GM21786 (cell line): ENCODE measurements at regions not wholly inside any gene's neighbourhood (a gene's known extent, or its start where the extent isn't known, plus 50 kb on each side); places are given as distances from the start of the nearest gene placed in this dataset.

Experiments used
- ATAC-seq: cut with Tn5 transposase; IDR thresholded peaks from one replicate; pipeline ENCODE4 v1.9.1; 2021; ENCODE audit not compliant: unreplicated experiment

DNA sequence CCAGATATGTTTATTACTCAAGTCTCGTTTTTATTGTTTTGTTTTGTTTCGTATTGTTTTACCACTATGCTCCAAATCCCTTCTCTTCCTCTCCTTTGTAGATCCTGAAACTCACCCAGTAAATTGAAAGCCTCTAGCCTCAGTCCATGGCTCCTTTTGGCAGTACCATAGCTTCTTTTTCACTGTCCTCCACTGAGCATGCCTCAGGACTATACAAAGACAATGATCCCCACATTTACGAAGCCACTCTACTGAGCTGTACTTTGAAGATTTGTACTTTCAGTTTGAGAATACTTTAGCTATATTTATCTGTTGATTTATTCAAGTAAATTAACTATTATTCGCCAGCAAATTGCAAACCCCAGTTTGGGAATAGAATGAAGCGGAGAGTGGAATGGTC lies 159.1 kb upstream of the SLITRK3 start:
- no peak for ATAC-seq

DNA sequence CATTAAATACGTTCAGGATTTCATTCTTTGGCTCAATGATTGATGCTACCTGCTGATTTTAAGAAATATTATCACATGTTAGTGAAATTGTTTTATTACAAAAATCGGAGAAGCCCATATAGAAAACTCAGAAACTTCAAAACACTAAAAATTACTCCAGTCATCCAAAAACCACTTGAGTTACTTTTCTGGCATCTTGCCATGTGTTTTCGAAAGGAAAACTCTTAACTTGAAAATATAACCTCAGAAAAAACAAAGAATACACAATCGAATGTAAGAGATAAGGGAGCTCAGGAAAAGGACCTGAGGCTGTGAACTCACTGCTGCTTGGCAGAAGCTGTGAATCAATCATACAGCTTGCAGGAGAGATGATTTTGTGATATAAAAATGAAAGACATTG lies 151.3 kb upstream of the SLITRK3 start:
- ATAC-seq, result no peak

DNA sequence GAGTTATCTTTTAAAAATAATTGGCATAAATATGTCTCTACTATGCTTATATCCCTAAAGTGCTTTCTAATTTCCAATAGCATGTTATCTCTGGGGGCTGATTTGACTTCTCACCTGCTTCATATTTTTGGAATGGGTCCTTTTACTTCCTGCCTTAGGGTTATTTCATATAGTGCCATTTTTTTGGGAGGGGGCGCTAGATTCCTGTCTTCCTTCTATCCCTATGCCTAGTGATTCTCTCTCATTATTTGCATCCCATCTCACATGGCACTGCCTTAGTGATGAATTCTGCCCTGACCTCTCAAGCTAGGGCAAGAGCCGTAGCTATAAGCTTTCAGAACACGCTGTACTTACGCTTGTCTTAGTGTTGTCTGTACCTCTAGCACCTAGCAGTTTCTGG lies 150.3 kb upstream of the SLITRK3 start:
- no peak for ATAC-seq

DNA sequence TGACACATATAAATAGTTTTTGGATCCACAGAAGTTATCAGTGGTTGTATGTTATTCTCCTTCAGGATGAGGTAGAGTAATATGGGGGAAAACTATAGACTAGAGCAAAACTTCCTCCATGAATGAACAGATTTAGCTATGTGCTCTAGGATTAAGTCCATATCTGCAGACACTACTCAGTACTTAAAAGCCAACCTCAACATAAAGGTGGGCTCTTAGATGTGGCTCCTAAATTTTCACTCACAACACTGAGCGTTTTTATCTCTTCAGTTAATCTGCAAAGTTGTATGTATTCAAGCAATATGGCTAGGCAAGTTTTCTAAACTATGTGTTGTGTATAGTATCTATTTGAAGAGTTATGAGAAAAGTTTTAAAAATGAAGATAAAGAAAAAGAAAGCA lies 147.0 kb upstream of the SLITRK3 start:
- ATAC-seq, result no peak

DNA sequence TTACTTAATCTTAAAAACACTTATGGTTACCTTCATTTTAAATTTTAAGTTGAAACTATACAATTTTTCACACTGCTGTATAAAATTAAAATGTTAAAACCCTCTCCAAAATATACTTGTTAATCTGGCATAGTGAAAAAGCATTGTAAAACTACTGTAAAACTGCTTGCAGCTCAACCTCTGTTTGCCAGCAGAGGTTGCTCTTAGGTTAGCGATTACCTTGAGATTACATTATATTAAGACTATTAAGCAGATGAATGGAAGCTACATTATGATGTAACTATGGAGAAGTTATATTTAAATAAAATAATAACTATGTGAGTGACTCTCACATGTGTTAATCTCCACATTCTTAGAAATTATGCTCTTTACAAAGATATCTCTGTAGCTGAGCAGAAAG lies 143.6 kb upstream of the SLITRK3 start:
- ATAC-seq, result no peak

DNA sequence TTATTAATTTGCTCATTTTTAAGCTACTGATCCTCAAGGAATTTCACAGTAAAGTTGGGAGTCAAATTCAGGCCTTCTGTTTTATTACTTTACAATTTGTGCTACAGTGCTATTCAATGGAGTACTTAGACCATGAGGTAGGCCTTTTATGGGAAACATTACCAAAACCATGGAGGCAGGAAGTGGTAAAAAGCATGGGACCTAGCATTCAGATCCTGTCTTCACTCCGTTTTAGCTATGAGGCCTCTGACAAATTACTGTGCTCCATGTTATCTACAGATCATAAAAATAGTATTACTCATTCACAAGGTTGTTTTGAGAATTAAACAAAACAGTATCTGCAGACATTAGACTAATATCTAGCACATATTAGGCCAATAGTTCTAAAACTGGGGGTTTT lies 140.6 kb upstream of the SLITRK3 start:
- ATAC-seq, result no peak
